Upper lobe of left lung (tissue), 6 donors: ENCODE measurements at regions not wholly inside any gene's neighbourhood (a gene's known extent, or its start where the extent isn't known, plus 50 kb on each side); places are given as distances from the start of the nearest gene placed in this dataset.
A peak's percentile ranks its signal among the peaks of the same experiment; 100 is the strongest.

Experiments
- ATAC-seq, 2 donors: fragments of 200-7000 bp; cut with Tn5 transposase; one replicate each; pipeline ENCODE4 v1.9.1; 2022; ENCODE audit warnings: mild to moderate bottlenecking in 2 of 2, moderate library complexity in 2 of 2; ENCODE audit not compliant: low FRiP score in 2 of 2
- DNase-seq, 2 donors: peaks; one replicate each; pipeline ENCODE4 v3.0.0-alpha.2; 2019 to 2020
- H3K27ac ChIP-seq, 4 donors: fragments of 200-600 bp; sonication (generic); one replicate each; pipeline ENCODE4 v1.5.1; 2016 to 2019
- H3K27me3 ChIP-seq, 4 donors: fragments of 200-600 bp; sonication (generic); one replicate each; pipeline ENCODE4 v1.5.1; 2017 to 2019
- H3K36me3 ChIP-seq, 4 donors: fragments of 200-600 bp; sonication (generic); one replicate each; pipeline ENCODE4 v1.5.1; 2016 to 2019
- H3K4me1 ChIP-seq, 4 donors: fragments of 200-600 bp; sonication (generic); one replicate each; pipeline ENCODE4 v1.5.1; 2018 to 2019
- H3K4me3 ChIP-seq, 4 donors: fragments of 200-600 bp; sonication (generic); one replicate each; pipeline ENCODE4 v1.5.1; 2017 to 2019; ENCODE audit warnings: mild to moderate bottlenecking in 2 of 4, moderate library complexity in 1 of 4
- H3K9me3 ChIP-seq, 4 donors: fragments of 200-600 bp; sonication (generic); one replicate each; pipeline ENCODE4 v1.5.1; 2018 to 2019
- CTCF ChIP-seq, 6 experiments: fragments of 450-650 bp in 4 of 6; fragments of 200-600 bp in 2 of 6; sonication (generic) in 2 of 6; IDR thresholded peaks; one replicate each; pipeline ENCODE4 v1.5.1; 2016 to 2019; ENCODE audit warnings: antibody characterized with exemption in 6 of 6
- EP300 ChIP-seq, 4 donors: sonication (generic); formaldehyde crosslinking; IDR thresholded peaks; one replicate each; pipeline ENCODE4 v1.5.1; 2017; ENCODE audit warnings: antibody characterized with exemption in 4 of 4, control low read depth in 2 of 4
- POLR2A ChIP-seq, 4 donors: fragments of 450-650 bp; IDR thresholded peaks; one replicate each; pipeline ENCODE4 v1.5.1; 2016 to 2017; ENCODE audit warnings: antibody characterized with exemption in 4 of 4, mild to moderate bottlenecking in 2 of 4
- POLR2AphosphoS5 ChIP-seq, 2 donors: sonication (generic); formaldehyde crosslinking; IDR thresholded peaks; one replicate each; pipeline ENCODE4 v1.5.1; 2017; ENCODE audit warnings: antibody characterized with exemption in 2 of 2
- WGBS, 2 donors: methylation state at CpG; one replicate each; pipeline ENCODE4 v1.1.5; 2017 to 2018; 5-methylcytosine and 5-hydroxymethylcytosine counted together
- donor health status: DM: no; HTN: no; CAD: no; lungs with moderate emphysema.
- donor health status: DM: no; HTN: yes; CAD: no; lungs with severe emphysema.

GRCh38 chr15:96122077-96123027, 208.1 kb upstream of the NR2F2 start:
- Histone ChIP-seq H3K9me3 (no peaks in the 10 kb centered on the region), H3K4me3 (no peak overlapping the region), H3K27me3 (no peaks in the 10 kb centered on the region), H3K36me3 (no peaks in the 10 kb centered on the region), H3K27ac (no peak overlapping the region), H3K4me1 (no peaks in the 10 kb centered on the region)
- DNase-seq (no peak), ATAC-seq (no peak)
- WGBS, 2 donors, result 74 to 75% methylated on average over 5 of the region's 5 CpGs
- TF ChIP-seq POLR2AphosphoS5 (IDR thresholded peaks at IDR 0.05) (no peak), CTCF (IDR thresholded peaks at IDR 0.05) (no peak), POLR2A (IDR thresholded peaks at IDR 0.05) (no peak), EP300 (IDR thresholded peaks at IDR 0.05) (no peak)

GRCh38 chr15:96123028-96123400, 207.5 kb upstream of the NR2F2 start:
- WGBS, 2 donors, result 72 to 78% methylated on average over 7 of the region's 7 CpGs
- DNase-seq, result no peak
- H3K27me3 ChIP-seq, result no peaks in the 10 kb centered on the region
- no peak for TF ChIP-seq POLR2AphosphoS5 (IDR thresholded peaks at IDR 0.05)
- no peak for TF ChIP-seq EP300 (IDR thresholded peaks at IDR 0.05)
- no peak for TF ChIP-seq CTCF (IDR thresholded peaks at IDR 0.05)
- TF ChIP-seq POLR2A (IDR thresholded peaks at IDR 0.05), result no peak
- ATAC-seq, result no peak
- H3K9me3 ChIP-seq, result no peaks in the 10 kb centered on the region
- H3K4me1 ChIP-seq, result no peaks in the 10 kb centered on the region
- no peak overlapping the region for H3K4me3 ChIP-seq
- no peaks in the 10 kb centered on the region for H3K36me3 ChIP-seq
- no peak overlapping the region for H3K27ac ChIP-seq

DNA sequence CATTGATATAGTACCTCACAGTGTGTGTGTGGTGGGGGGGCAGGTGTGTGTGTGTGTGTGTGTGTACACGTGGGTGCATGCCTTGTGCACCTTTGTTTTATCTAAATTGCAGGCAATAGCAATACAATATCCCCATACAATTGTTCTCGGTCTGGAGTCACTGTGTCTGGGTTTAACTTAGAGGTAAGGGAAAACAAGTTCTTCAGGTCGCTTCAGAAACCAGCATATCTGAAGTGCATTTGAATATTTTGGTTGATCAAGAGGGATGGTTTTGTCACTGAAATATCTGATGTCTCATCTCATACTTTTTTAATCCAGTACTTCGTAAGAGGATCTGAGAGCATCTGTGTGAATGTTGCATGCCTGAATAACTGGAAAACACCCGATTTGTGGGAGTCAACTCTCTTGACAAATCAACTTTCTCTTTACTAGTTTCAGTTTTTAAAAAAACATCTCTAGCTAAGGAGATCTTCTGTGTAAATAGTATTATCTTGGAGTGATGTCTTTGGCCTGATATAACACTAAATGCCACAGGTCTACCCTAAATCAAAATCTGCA, 206.8 kb upstream of the NR2F2 start:
- no peaks in the 10 kb centered on the region for H3K9me3 ChIP-seq
- no peak overlapping the region for H3K27ac ChIP-seq
- no peak for ATAC-seq
- TF ChIP-seq POLR2A (IDR thresholded peaks at IDR 0.05), result no peak
- no peak for TF ChIP-seq POLR2AphosphoS5 (IDR thresholded peaks at IDR 0.05)
- TF ChIP-seq EP300 (IDR thresholded peaks at IDR 0.05), result no peak
- no peak for TF ChIP-seq CTCF (IDR thresholded peaks at IDR 0.05)
- H3K4me1 ChIP-seq, result no peaks in the 10 kb centered on the region
- no peak for DNase-seq
- no peak overlapping the region for H3K4me3 ChIP-seq
- no peaks in the 10 kb centered on the region for H3K36me3 ChIP-seq
- no peaks in the 10 kb centered on the region for H3K27me3 ChIP-seq
- WGBS, 2 donors, result 71 to 75% methylated on average over 5 of the region's 5 CpGs

GRCh38 chr15:96124436-96124835, 206.1 kb upstream of the NR2F2 start:
- Histone ChIP-seq H3K4me3 (no peak overlapping the region), H3K9me3 (no peaks in the 10 kb centered on the region), H3K27me3 (no peaks in the 10 kb centered on the region), H3K4me1 (no peaks in the 10 kb centered on the region), H3K27ac (no peak overlapping the region), H3K36me3 (no peaks in the 10 kb centered on the region)
- peak in 1 of 2 donors; percentile 17 for DNase-seq
- WGBS, 2 donors, result 95% methylated on average over 5 of the region's 5 CpGs
- ATAC-seq, result peak in 1 of 2 donors; percentile 6
- TF ChIP-seq CTCF (IDR thresholded peaks at IDR 0.05), result no peak
- no peak for TF ChIP-seq POLR2AphosphoS5 (IDR thresholded peaks at IDR 0.05)
- TF ChIP-seq POLR2A (IDR thresholded peaks at IDR 0.05), result no peak
- TF ChIP-seq EP300 (IDR thresholded peaks at IDR 0.05), result no peak
